ENCODE measurements at regions not wholly inside any gene's neighbourhood (a gene's known extent, or its start where the extent isn't known, plus 50 kb on each side); places are given as distances from the start of the nearest gene placed in this dataset.
"Not testable (repeated sequence)": the region's sequence is repeated elsewhere in the genome, so short reads cannot be mapped to it uniquely, and the experiment has no call there.

- DNase-seq, result no peak
These were observed 270.7 kb upstream of the SOX9 start for GRCh38 chr17:71849783-71850768.

GRCh38 chr17:71850812-71851211 lies 270.0 kb upstream of the SOX9 start:
- no peak for DNase-seq

- no peak for DNase-seq
These were observed 265.8 kb upstream of the SOX9 start for GRCh38 chr17:71855010-71855409.

- no peak for DNase-seq
These were observed 256.1 kb upstream of the SOX9 start for GRCh38 chr17:71864755-71865154.

- no peak for DNase-seq
These were observed 254.7 kb upstream of the SOX9 start for GRCh38 chr17:71866095-71866494.

- DNase-seq, result no peak
These were observed 251.5 kb upstream of the SOX9 start for GRCh38 chr17:71869293-71869692.

GRCh38 chr17:71869841-71870545 lies 250.8 kb upstream of the SOX9 start:
- DNase-seq, result no peak

- no peak for DNase-seq
These were observed 250.3 kb upstream of the SOX9 start for GRCh38 chr17:71870546-71870862.

- no peak for DNase-seq
These were observed 247.9 kb upstream of the SOX9 start for GRCh38 chr17:71872843-71873485.

GRCh38 chr17:71874773-71875172 lies 246.0 kb upstream of the SOX9 start:
- not testable (repeated sequence) for DNase-seq

GRCh38 chr17:71878271-71878670 lies 242.5 kb upstream of the SOX9 start:
- DNase-seq, result no peak

- DNase-seq, result no peak
These were observed 241.8 kb upstream of the SOX9 start for GRCh38 chr17:71878998-71879397.

- no peak for DNase-seq
These were observed 239.8 kb upstream of the SOX9 start for GRCh38 chr17:71881041-71881440.

- DNase-seq, result no peak
These were observed 239.2 kb upstream of the SOX9 start for GRCh38 chr17:71881581-71881980.

GRCh38 chr17:71883258-71883657 lies 237.6 kb upstream of the SOX9 start:
- no peak for DNase-seq

GRCh38 chr17:71883845-71884244 lies 237.0 kb upstream of the SOX9 start:
- DNase-seq, result no peak

GRCh38 chr17:71885662-71886061 lies 235.2 kb upstream of the SOX9 start:
- no peak for DNase-seq

GRCh38 chr17:71899317-71899716 lies 221.5 kb upstream of the SOX9 start:
- no peak for DNase-seq

- DNase-seq, result no peak
These were observed 220.1 kb upstream of the SOX9 start for GRCh38 chr17:71900621-71901229.

GRCh38 chr17:71902894-71903506 lies 217.8 kb upstream of the SOX9 start:
- no peak for DNase-seq

- no peak for DNase-seq
These were observed 215.3 kb upstream of the SOX9 start for GRCh38 chr17:71905376-71906031.

GRCh38 chr17:71909155-71909554 lies 211.7 kb upstream of the SOX9 start:
- DNase-seq, result no peak

Data from NCI-H2171 (cell line).